HK-2 (cell line): ENCODE measurements at regions not wholly inside any gene's neighbourhood (a gene's known extent, or its start where the extent isn't known, plus 50 kb on each side); places are given as distances from the start of the nearest gene placed in this dataset.
"Not testable (repeated sequence)": the region's sequence is repeated elsewhere in the genome, so short reads cannot be mapped to it uniquely, and the experiment has no call there.

Experiments
- DNase-seq: peaks from one replicate; pipeline ENCODE4 v3.0.0-alpha.2; 2018; ENCODE audit not compliant: unreplicated experiment

DNA sequence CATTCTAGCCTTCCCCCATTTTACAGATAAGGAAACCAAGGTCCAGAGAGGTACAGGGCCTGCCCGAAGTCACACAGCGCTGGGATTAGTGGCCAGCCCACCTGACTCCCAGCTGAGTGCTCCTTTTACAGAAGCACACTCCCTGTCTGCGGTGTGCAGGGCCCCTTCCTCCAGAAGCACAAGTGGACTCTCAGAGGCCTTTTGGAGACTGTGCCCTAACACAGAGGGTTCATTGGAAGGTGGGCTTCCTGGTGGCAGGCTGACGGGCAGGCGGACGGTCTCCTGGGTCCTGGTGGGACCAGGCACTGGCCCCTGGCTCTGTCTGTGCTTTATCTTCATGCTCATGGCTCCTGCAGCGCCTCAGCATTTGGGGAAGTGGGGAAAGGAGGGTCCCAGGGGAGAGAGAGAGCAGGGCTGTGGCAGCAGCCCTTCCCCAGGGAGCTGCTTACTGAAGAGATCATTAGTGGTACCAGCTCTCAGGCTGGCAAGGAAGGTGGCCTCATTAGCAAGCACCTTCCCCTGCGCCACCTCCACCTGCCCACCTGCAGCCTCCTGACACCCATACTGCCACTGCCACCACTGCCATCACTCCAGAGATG, 83.1 kb upstream of the GOLGA6L4 start:
- DNase-seq, result not testable (repeated sequence)

DNA sequence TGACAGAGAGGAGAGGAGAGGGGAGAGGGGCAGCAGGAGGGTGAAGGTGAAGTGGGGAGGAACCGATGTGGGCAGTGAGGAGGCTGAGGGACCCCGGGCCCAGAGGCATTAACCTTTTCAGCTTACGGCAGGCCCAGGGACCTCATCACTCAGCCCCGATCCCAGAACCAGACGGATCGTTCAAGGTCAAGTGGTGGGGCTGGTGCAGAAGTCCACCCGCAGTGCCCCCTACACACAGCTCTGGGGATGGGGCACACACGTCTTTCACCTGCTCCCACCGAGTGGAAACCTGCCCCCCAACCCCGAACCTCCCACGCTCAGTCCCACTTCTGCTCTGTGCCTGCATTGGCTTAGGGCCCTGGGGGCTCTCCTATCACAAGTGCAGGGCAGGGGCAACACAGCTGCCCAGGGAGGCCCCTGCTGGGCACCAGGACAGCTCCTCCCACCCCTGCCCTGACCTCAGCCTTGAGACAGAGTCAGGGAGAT, 81.9 kb upstream of the GOLGA6L4 start:
- DNase-seq, result not testable (repeated sequence)

DNA sequence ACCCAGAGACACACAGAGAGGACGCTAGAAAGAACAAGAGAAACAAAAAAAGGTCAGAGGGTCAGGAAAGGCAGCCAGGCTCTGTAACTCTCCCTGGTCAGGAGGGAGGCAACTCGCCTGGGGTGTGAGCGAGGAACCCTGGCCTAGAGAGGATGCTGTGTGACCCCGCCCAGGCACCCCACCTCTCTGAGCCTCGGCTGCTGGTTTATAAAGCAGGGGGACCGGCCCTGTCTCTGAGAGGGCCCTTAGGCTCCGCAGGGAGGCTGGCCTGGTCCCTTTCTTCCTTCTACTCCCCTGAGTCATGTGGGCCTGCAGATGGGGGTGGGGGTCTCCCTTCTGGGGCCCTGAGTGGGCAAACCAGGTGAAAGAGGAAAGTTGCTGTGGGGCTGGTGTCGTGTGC, 81.3 kb upstream of the GOLGA6L4 start:
- DNase-seq, result not testable (repeated sequence)

DNA sequence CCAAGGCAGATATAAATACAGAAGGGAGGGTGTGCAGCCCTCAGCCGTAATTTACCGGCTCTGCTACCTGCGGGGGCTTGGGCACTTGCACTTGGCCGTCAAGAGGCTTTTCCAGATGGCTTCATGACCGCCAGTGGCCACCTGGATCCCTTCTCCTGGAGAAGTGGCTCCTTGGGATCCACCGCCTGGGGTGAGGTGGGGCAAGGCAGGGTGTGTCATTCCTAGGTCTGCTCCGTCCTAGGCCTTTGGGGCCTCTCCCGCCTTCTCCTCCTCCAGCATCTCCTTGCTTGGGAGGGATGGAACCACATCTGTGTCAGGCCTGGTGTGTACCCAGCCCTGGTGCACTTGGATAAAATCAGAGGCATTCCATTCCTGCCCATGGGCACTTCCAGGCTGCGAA, 80.8 kb upstream of the GOLGA6L4 start:
- DNase-seq, result not testable (repeated sequence)

DNA sequence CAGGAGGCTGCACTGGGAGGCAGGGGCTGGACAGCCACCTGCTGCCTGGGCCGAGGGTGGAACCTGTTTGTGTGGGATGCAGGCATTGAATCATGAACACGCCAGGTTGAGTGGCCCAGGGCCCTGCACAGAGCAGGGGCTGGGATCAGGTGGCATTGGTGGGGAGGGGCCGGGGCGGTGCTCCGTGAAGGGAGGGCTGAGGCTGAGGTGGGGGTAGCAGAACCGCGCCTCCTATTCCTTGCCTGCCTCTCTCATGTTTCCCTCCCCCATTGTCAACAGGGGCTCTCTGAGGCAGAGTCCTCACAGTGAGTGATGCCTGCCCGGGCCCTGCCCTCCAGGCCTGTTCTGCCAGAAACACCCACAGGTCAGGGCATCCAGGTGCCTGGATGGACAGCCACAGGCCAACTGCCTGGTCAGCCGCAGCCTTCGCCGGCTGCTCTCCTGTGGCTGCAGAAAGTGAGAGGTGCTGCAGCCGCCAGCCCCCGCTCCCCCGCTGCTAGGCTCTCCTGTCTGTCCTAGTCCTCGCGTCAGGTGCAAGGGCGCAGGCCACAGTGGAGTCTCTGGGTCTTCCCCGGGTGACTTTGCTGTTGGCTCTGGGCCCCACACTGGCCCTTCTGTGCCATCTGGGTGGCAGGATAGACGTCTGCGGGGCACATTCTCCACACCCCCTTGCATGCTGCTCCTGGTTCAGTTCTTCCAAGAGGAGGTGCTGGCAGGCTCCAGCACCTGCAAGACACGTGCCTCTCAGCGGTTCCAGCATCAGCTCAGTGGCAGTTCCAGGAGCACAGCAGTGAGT, 79.6 kb upstream of the GOLGA6L4 start:
- DNase-seq, result not testable (repeated sequence)

DNA sequence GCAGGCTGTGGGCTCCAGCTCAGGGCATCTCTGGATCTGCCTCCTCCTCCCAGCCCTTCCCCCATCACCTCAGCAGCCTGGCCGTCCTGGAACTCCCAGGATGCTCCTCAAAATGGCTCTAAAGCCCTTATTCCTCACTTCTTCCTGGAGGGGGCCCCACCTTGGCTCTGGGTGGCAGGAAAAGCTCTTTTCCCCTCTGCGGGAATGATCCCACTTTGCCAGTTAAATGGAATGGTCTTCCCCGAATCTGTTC, 79.1 kb upstream of the GOLGA6L4 start:
- DNase-seq, result not testable (repeated sequence)

DNA sequence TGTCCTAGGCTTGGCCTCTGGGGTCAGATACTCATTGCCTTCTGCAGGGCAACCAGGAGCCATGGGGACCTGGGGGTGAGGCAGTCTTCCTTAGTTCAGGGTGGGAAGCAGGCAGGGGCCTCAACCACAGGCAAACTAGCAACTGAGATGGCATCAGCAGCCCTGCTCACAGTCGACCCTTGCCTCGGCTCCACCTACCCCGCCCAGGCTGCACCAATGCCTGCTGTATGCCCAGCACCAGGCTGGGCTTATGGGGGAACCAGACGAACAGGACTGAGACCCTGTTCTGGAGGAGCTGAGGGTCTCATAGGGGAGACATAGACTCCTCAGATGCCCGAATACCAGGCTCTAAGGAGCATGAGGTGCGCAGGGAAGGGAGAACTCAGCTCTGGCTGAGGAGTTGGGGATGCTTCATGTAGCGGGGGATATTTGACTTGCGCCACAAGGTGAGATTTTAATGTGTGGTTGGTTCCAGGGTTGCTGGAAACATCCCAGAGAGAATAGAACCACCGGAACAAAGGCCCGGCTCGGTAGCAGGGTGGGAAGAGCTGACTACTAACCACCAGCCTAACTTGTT, 78.4 kb upstream of the GOLGA6L4 start:
- not testable (repeated sequence) for DNase-seq

DNA sequence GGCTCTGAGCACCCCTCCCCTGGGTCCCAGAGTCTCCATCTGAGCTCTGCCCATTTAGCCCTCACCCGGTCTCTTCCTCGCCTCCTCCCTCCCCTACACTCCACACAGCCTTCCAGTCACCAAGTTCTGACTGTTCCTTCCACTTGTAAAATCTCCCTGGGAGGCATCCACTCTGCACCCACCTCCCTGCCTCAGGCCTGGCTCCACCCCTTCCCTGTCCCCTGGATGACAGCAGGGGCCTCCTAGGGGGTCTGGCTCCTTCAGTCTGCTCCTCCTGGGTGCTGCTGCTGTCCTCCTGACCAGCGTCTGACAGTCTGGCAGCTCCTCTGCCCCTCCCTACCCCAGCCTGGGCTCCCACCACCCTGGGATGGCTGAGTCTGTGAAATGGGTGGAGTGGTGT, 77.7 kb upstream of the GOLGA6L4 start:
- DNase-seq, result not testable (repeated sequence)

DNA sequence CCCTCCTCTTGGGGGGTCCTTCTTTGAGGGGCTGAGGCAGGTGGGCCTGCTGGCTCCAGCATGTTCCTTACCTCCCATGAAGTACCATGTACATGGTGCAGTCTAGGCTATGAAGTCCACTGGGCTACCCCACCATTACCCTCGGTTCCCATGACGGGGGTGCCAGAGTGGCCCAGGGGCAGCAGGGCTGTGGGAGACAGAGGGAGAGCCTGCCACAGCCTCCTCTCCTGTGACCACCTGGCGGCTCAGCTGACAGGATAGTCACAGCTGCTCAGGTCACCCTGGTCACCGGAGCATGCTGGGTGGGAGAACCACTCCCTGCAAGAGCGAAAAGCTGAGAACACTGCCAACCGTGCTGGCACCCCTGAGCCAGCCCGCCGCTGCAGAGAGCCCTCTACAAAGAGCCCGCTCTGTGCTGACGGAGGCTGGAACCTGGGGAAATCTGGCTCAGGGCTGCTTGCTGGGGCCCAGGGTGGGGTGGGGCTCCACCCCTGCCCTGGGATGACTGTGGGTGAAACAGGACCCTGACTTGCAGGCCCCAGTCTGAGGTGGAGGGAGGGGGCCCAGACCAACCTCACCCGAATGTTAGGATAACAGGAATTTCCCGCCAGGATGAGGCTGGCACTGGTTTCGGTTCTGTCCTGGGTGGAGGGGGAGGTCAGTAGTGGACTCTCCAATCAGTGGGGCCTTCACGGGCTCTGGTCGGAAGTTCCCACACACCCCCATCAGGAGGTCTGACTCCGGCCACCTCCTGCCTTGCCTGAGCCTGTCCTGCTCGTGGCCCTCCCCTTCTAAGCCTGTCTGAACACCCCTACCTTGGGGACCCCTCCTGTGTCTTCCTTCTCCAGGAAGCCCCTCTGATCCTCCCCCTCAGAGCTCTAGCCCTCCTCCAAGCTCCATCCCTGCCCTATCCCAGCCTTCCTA, 76.0 kb upstream of the GOLGA6L4 start:
- not testable (repeated sequence) for DNase-seq

DNA sequence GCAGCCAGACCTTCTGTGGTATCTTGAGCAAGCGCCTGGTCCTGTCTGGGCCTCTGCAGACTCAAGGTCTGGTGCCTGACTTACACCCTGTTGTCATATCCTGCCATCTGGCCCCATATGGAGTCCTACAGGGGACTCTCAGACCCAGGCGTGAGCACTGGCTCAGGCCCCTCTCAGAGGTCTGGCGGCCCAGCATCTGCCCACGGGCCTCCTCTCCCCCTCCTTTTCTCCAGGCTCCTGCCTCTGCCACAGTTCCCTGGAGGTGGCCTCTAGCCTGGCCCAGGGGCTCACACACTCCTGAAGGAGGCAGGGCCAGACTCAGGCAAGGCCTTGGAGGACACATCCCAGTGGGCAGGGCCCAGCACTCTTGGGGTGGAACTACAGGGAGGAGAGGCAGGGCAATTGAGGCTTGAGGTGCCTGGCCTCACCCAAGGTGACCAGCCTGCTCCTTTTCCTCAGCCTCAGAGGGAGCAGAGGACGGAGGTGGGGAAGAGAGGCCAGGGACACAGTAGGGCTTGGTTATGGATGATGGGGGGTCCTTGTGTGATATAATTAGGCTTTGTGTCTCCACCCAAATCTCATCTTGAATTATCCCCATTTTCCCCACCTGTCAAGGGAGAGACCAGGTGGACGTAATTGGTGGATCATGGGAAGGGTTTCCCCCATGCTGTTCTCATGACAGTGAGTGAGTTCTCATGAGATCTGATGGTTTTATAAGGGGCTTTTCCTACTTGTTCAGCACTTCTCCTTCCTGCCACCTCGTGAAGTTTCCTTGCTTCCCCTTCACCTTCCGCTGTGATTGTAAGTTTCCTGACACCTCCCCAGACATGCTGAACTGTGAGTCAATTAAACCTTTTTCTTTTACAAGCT, 70.9 kb upstream of the GOLGA6L4 start:
- DNase-seq, result not testable (repeated sequence)

DNA sequence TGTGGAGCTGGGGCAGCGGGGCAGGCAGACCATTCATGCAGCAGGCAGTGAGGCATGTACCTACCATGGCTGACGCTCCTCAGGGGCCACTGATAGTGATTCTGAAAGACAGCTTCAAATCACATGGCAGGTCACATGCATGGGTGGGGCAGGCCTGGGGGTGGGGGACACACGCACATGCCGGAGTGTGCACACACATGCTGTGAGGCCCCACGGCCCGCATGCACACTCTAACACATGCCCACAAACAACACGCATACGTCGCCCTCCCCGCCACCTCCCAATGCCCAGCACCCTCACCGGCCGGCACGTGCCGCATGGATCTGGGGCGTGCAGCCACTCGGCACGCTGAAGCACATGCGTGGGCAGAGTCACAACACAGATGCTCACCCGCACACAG, 65.5 kb upstream of the GOLGA6L4 start:
- not testable (repeated sequence) for DNase-seq

DNA sequence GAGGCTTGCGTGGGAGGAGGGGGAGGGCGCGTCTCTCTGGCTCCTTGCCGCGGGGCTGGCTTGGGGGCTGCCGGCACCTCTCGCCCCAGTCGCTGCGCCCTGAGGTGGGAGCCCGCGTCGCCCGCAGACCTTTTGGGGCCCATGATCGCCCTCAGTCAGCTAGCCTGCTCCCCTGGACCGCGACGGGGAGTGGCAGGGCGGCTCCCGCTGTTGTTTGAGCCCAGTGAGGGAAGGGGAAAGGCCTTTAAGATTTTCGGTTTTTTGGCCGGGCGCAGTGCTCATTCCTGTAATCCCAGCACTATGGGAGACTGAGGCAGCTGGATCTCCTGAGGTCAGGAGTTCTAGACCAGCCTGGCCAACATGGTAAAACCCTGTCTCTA, 62.4 kb upstream of the GOLGA6L4 start:
- not testable (repeated sequence) for DNase-seq
